Liver (tissue), 7 donors: ENCODE measurements at regions not wholly inside any gene's neighbourhood (a gene's known extent, or its start where the extent isn't known, plus 50 kb on each side); places are given as distances from the start of the nearest gene placed in this dataset.

Source experiments
- DNase-seq: peaks from one replicate; pipeline ENCODE4 v3.0.0-alpha.2; 2017; ENCODE audit warnings: low spot score
- H3K27ac ChIP-seq, 2 donors: one replicate each; pipeline ENCODE4 v1.7.0; 2013; ENCODE audit warnings: inconsistent platforms in 2 of 2, low read length in 2 of 2, control low read depth in 1 of 2, low read depth in 1 of 2, mild to moderate bottlenecking in 1 of 2
- H3K27me3 ChIP-seq, 4 donors: one replicate each; pipeline versions ENCODE4 v1.6.1 to v1.7.0; 2013; ENCODE audit warnings: low read length in 3 of 4, inconsistent platforms in 1 of 4, mild to moderate bottlenecking in 1 of 4, moderate library complexity in 1 of 4; ENCODE audit not compliant: control insufficient read depth in 4 of 4, insufficient read depth in 4 of 4
- H3K36me3 ChIP-seq, 4 donors: one replicate each; pipeline versions ENCODE4 v1.6.1 to v1.7.0; 2013; ENCODE audit warnings: low read length in 3 of 4, mild to moderate bottlenecking in 3 of 4, low read depth in 1 of 4, moderate library complexity in 1 of 4; ENCODE audit not compliant: control insufficient read depth in 4 of 4, insufficient read depth in 3 of 4
- H3K4me1 ChIP-seq, 4 donors: one replicate each; pipeline versions ENCODE4 v1.6.1 to v1.7.0; 2013; ENCODE audit warnings: low read length in 3 of 4, mild to moderate bottlenecking in 3 of 4, moderate library complexity in 1 of 4; ENCODE audit not compliant: control insufficient read depth in 4 of 4, insufficient read depth in 4 of 4
- H3K4me3 ChIP-seq, 3 donors: one replicate each; pipeline versions ENCODE4 v1.6.1 to v1.7.0; 2013; ENCODE audit warnings: low read length in 3 of 3, control low read depth in 1 of 3, low read depth in 1 of 3, mild to moderate bottlenecking in 1 of 3
- H3K9ac ChIP-seq, 2 donors: one replicate each; pipeline ENCODE4 v1.7.0; 2013; ENCODE audit warnings: low read length in 2 of 2, mild to moderate bottlenecking in 2 of 2, moderate library complexity in 2 of 2, control low read depth in 1 of 2, low read depth in 1 of 2
- H3K9me3 ChIP-seq, 4 donors: one replicate each; pipeline versions ENCODE4 v1.6.1 to v1.7.0; 2013; ENCODE audit warnings: low read length in 3 of 4; ENCODE audit not compliant: control insufficient read depth in 4 of 4
- EGR1 ChIP-seq, 2 donors: IDR thresholded peaks; 2 replicates each; pipeline ENCODE4 v1.6.1; 2016 to 2018; ENCODE audit warnings: antibody characterized with exemption in 2 of 2, low read depth in 2 of 2
- FOXA1 ChIP-seq: IDR thresholded peaks from 2 replicates; pipeline ENCODE4 v1.6.1; 2016; ENCODE audit warnings: antibody characterized with exemption
- FOXA2 ChIP-seq: IDR thresholded peaks from 2 replicates; pipeline ENCODE4 v1.6.1; 2016; ENCODE audit warnings: antibody characterized with exemption
- GABPA ChIP-seq, 2 donors: IDR thresholded peaks in 1 of 2; conservative IDR thresholded peaks in 1 of 2; 2 replicates each; pipeline ENCODE4 v1.6.1; 2016; ENCODE audit warnings: antibody characterized with exemption in 2 of 2, mild to moderate bottlenecking in 1 of 2, moderate library complexity in 1 of 2
- HNF4A ChIP-seq, 2 donors: conservative IDR thresholded peaks; 2 replicates each; pipeline ENCODE4 v1.6.1; 2016; ENCODE audit warnings: antibody characterized with exemption in 2 of 2, mild to moderate bottlenecking in 2 of 2
- HNF4G ChIP-seq: IDR thresholded peaks from 2 replicates; pipeline ENCODE4 v1.6.1; 2016; ENCODE audit warnings: antibody characterized with exemption
- JUND ChIP-seq, 2 donors: IDR thresholded peaks; 2 replicates each; pipeline ENCODE4 v1.6.1; 2016; ENCODE audit warnings: antibody characterized with exemption in 2 of 2
- NR2F2 ChIP-seq: IDR thresholded peaks from 2 replicates; pipeline ENCODE4 v1.6.1; 2016; ENCODE audit warnings: antibody characterized with exemption
- RAD21 ChIP-seq, 2 donors: IDR thresholded peaks; 2 replicates each; pipeline ENCODE4 v1.6.1; 2016; ENCODE audit warnings: antibody characterized with exemption in 2 of 2, mild to moderate bottlenecking in 2 of 2
- SP1 ChIP-seq: IDR thresholded peaks from 2 replicates; pipeline ENCODE4 v1.6.1; 2018; ENCODE audit warnings: antibody characterized with exemption, mild to moderate bottlenecking
- TAF1 ChIP-seq: conservative IDR thresholded peaks from 2 replicates; pipeline ENCODE4 v1.6.1; 2016; ENCODE audit warnings: antibody characterized with exemption, mild to moderate bottlenecking
- YY1 ChIP-seq: IDR thresholded peaks from 2 replicates; pipeline ENCODE4 v1.6.1; 2016; ENCODE audit warnings: antibody characterized with exemption, mild to moderate bottlenecking
- WGBS: extraction: QIAGEN DNeasy Blood & Tissue Kit; methylation state at CpG from one replicate; pipeline ENCODE4 v1.1.7; 2013; 5-methylcytosine and 5-hydroxymethylcytosine counted together
- TF ChIP-seq, protein P1 (sequence below): IDR thresholded peaks from 2 replicates; pipeline ENCODE4 v1.6.1; 2016; ENCODE audit warnings: antibody characterized with exemption
- TF ChIP-seq, protein P2 (sequence below): IDR thresholded peaks from 2 replicates; pipeline ENCODE4 v1.6.1; 2016; ENCODE audit warnings: antibody characterized with exemption, mild to moderate bottlenecking
- TF ChIP-seq, protein P3 (sequence below): IDR thresholded peaks from 2 replicates; pipeline ENCODE4 v1.6.1; 2016; ENCODE audit warnings: antibody characterized with exemption
- TF ChIP-seq, protein P4 (sequence below): IDR thresholded peaks from 2 replicates; pipeline ENCODE4 v1.6.1; 2016; ENCODE audit warnings: antibody characterized with exemption
- donor health status: healthy.
- donor health status: healthy.
- donor health status: healthy.
- donor health status: healthy.

DNA sequence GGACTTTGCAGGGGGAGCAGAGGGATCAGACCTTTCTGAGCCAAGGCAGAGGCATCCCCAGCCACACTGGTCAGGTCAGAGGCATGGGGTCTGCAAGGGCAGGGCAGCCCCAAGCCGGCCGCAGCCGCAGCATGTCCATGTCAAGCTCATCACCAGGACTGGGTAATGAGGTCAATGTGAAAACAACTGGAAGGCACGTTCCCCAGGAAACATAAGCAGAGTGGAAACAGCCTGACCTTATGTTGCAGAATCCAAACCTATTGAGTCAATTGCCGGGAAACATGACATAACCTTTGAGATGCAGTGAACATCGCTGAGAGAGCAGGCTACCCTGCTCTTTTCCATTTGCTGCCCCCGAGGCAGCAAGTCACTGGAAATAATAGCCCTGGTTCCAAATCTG, 315.1 kb upstream of the IGF1R start:
- no peaks in the 10 kb centered on the region for H3K9me3 ChIP-seq
- no peak for DNase-seq
- no peak overlapping the region for H3K4me3 ChIP-seq
- WGBS = 40% methylated on average over 7 of the region's 7 CpGs
- no peaks in the 10 kb centered on the region for H3K36me3 ChIP-seq
- TF ChIP-seq RAD21 (IDR thresholded peaks at IDR 0.05) (no peak), HNF4A (conservative IDR thresholded peaks at IDR 0.05) (no peak), YY1 (no peak), SP1 (no peak), FOXA1 (no peak), EGR1 (IDR thresholded peaks at IDR 0.05; ENCODE audit: low read depth in 2 of 2) (no peak), HNF4G (no peak), JUND (IDR thresholded peaks at IDR 0.05) (no peak), TAF1 (no peak), NR2F2 (no peak), GABPA (IDR thresholded peaks at IDR 0.05 in 1 of 2, conservative IDR thresholded peaks at IDR 0.05 in 1 of 2) (no peak)
- TF ChIP-seq, protein P1, sequence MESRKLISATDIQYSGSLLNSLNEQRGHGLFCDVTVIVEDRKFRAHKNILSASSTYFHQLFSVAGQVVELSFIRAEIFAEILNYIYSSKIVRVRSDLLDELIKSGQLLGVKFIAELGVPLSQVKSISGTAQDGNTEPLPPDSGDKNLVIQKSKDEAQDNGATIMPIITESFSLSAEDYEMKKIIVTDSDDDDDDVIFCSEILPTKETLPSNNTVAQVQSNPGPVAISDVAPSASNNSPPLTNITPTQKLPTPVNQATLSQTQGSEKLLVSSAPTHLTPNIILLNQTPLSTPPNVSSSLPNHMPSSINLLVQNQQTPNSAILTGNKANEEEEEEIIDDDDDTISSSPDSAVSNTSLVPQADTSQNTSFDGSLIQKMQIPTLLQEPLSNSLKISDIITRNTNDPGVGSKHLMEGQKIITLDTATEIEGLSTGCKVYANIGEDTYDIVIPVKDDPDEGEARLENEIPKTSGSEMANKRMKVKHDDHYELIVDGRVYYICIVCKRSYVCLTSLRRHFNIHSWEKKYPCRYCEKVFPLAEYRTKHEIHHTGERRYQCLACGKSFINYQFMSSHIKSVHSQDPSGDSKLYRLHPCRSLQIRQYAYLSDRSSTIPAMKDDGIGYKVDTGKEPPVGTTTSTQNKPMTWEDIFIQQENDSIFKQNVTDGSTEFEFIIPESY = no peak
- TF ChIP-seq, protein P2, sequence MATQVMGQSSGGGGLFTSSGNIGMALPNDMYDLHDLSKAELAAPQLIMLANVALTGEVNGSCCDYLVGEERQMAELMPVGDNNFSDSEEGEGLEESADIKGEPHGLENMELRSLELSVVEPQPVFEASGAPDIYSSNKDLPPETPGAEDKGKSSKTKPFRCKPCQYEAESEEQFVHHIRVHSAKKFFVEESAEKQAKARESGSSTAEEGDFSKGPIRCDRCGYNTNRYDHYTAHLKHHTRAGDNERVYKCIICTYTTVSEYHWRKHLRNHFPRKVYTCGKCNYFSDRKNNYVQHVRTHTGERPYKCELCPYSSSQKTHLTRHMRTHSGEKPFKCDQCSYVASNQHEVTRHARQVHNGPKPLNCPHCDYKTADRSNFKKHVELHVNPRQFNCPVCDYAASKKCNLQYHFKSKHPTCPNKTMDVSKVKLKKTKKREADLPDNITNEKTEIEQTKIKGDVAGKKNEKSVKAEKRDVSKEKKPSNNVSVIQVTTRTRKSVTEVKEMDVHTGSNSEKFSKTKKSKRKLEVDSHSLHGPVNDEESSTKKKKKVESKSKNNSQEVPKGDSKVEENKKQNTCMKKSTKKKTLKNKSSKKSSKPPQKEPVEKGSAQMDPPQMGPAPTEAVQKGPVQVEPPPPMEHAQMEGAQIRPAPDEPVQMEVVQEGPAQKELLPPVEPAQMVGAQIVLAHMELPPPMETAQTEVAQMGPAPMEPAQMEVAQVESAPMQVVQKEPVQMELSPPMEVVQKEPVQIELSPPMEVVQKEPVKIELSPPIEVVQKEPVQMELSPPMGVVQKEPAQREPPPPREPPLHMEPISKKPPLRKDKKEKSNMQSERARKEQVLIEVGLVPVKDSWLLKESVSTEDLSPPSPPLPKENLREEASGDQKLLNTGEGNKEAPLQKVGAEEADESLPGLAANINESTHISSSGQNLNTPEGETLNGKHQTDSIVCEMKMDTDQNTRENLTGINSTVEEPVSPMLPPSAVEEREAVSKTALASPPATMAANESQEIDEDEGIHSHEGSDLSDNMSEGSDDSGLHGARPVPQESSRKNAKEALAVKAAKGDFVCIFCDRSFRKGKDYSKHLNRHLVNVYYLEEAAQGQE = no peak
- TF ChIP-seq, protein P3, sequence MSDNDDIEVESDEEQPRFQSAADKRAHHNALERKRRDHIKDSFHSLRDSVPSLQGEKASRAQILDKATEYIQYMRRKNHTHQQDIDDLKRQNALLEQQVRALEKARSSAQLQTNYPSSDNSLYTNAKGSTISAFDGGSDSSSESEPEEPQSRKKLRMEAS = no peak
- TF ChIP-seq, protein P4, sequence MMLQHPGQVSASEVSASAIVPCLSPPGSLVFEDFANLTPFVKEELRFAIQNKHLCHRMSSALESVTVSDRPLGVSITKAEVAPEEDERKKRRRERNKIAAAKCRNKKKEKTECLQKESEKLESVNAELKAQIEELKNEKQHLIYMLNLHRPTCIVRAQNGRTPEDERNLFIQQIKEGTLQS = no peak
- no peaks in the 10 kb centered on the region for H3K4me1 ChIP-seq
- no peak overlapping the region for H3K9ac ChIP-seq
- no peak overlapping the region for H3K27ac ChIP-seq
- H3K27me3 ChIP-seq = no peaks in the 10 kb centered on the region

DNA sequence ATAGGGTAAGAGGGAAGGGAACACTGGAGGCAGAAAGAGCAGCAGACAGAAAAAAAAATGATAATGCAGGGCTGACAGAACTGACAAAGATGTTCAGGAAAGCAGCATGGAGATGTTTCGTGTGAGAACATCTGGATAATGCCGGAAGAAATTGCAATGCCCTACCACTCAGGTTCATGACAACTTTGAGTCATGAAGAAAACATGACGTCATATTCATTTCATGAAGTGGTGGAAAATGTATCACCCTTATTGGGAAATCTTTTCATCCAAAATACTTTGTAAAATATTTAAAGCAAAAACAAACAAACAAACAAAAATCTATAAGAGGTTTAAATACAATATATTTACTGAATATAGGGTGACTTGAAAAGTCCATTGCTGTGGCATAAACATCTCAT, 305.4 kb upstream of the IGF1R start:
- Histone ChIP-seq H3K27ac (no peak overlapping the region), H3K27me3 (no peaks in the 10 kb centered on the region), H3K9me3 (no peaks in the 10 kb centered on the region), H3K9ac (no peak overlapping the region), H3K4me1 (no peaks in the 10 kb centered on the region), H3K36me3 (no peaks in the 10 kb centered on the region), H3K4me3 (no peak overlapping the region)
- DNase-seq = no peak
- WGBS = 88% methylated on average over 3 of the region's 3 CpGs
- TF ChIP-seq SP1 (no peak), HNF4A (conservative IDR thresholded peaks at IDR 0.05) (no peak), FOXA2 (no peak)
- TF ChIP-seq, protein P2 = no peak
- TF ChIP-seq, protein P3 = no peak
